ENCODE measurements at regions not wholly inside any gene's neighbourhood (a gene's known extent, or its start where the extent isn't known, plus 50 kb on each side); places are given as distances from the start of the nearest gene placed in this dataset.
"Not testable (repeated sequence)": the region's sequence is repeated elsewhere in the genome, so short reads cannot be mapped to it uniquely, and the experiment has no call there.

DNA sequence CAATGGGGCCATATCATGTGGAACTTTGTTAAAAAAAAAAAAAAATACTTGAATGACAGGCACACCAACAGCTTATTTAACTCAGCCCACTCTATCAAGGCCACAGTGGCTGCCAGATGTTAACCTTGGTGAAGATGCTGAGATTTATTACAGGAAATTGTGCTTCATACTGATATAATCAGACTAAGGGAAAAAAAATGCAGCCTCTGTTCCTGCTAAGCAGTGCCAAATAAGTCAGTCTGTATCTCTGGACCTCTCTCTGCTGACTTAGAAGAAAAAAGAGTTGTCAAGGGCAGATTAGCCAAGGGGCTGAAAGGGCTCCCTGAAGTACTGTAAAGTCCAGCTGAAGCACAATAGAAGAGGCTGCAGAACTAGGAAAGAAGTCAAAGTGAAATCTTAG is 677.7 kb upstream of the HTR2C start:
- no peak for DNase-seq

- no peak for DNase-seq
Observed at GRCh38 chrX:113892891-113893290, 691.0 kb upstream of the HTR2C start.

DNA sequence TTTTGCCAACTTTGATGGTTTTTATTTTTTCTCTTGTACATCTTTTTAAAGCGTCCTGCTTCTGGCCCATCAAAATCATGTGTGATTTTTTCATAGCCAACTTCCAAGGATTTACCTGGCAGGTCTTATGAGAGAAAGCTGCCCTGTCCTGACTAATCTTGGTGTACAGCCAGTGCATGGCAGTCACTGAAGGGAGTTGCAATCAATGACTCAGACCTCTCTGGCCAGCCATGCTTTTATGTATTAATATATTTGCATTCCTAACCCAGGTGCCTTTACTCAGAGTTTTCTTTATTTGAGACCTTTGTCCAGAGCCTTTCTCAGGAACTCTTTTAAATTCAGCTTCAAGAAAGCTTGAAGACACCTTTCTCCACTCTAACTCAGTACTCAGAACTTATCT is 691.5 kb upstream of the HTR2C start:
- no peak for DNase-seq

GRCh38 chrX:113873056-113873455 is 710.8 kb upstream of the HTR2C start:
- no peak for DNase-seq

DNA sequence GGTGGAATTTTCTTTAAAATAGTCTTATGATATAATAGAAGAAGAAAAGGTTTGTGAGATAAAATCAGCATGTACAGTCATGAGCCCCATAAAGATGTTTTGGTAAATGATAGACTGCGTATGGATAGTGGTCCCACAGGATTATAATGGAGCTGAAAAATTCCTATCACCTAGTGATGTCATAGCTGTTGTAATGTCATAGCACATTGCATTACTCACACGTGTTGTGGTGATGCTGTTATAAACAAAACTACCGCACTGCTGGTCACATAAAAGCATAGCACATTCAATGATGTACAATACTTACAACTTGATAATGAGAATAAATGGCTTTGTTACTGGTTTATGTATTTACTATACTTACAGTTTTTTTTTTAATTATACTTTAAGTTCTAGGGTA is 715.2 kb upstream of the HTR2C start:
- DNase-seq: no peak

- no peak for DNase-seq
Observed at GRCh38 chrX:113868177-113868576, 715.7 kb upstream of the HTR2C start.

- no peak for DNase-seq
Observed at GRCh38 chrX:113849408-113849807, 734.5 kb upstream of the HTR2C start.

- no peak for DNase-seq
Observed at GRCh38 chrX:113833096-113834055, 750.5 kb upstream of the HTR2C start.

DNA sequence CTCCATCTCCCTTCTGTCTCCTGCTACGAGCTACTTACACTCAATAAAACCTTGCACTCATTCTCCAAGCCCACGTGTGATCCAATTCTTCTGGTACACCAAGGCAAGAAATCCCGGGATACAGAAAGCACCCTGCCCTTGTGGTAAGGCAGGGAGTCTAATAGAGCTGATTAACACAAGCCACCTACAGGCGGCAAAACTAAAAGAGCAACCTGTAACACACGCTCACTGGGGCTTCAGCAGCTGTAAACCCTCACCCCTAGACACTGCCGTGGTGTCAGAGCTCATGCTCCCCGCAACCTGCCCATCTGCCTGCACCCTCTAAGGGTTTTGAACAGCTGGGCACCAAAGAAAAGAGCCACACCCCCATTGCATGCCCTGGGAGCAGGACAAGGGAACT is 755.4 kb upstream of the HTR2C start:
- no peak for DNase-seq

DNA sequence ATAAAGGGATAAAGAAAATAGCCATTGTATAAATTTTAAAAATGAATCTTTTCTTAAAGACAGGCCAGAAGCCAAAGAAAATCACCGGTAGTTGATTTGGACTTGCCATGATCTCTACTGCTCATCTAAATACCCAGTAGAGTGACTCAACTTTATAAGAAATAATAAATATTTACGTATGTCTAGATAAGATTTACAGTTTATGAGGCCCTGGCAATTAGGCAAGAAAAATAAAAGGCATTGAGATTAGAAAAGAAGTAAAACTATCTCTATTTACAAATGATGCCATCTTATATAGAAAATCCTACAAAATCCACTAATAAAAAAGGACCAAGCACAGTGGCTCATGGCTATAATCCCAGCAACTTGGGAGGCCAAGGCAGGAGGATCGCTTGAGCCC is 765.5 kb upstream of the HTR2C start:
- DNase-seq: no peak

GRCh38 chrX:113804819-113805218 is 779.1 kb upstream of the HTR2C start:
- DNase-seq: no peak

- no peak for DNase-seq
Observed at GRCh38 chrX:113804291-113804690, 779.6 kb upstream of the HTR2C start.

DNA sequence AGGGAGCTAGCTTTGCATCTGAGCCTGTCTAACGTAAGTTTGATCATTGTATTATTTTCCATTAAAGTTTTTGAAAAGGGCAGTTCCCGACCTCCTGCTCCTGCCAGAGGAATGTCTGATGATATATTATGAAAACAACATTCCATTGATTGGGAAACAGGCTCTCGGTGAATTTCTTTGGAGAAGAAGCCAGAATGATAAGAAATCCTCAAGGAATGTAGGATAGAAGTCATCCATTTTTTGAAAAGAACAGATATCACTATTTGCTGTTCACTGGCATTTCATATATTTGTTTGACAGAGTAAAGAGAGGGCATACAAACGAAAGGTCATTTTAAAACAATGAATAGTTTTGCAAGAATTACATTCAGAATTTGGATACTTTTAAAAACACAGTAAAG is 781.0 kb upstream of the HTR2C start:
- DNase-seq: no peak

GRCh38 chrX:113800955-113801354 is 782.9 kb upstream of the HTR2C start:
- DNase-seq: no peak

DNA sequence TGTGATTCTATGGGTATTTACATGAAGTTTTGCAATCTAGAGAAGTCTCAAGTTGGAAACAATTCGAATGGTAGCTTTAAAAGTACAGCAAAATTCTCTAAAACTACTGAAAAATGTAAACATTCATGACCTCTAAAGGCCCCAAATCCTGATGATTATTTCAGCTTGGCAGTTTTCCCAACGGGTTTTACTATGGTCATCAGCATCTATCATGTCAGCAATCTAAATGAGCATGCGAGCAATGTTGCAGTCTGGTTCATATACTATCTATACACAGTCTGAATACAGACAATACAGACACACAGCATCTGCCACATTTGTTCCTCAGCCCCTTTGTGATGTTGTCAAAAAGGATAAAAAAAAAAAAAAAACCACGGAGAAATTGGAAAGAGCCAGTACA is 790.3 kb upstream of the HTR2C start:
- DNase-seq: no peak

GRCh38 chrX:113790987-113791386 is 792.9 kb upstream of the HTR2C start:
- no peak for DNase-seq

- not testable (repeated sequence) for DNase-seq
Observed at GRCh38 chrX:113784754-113785153, 799.1 kb upstream of the HTR2C start.

GRCh38 chrX:113770806-113771205 is 813.1 kb upstream of the HTR2C start:
- no peak for DNase-seq

DNA sequence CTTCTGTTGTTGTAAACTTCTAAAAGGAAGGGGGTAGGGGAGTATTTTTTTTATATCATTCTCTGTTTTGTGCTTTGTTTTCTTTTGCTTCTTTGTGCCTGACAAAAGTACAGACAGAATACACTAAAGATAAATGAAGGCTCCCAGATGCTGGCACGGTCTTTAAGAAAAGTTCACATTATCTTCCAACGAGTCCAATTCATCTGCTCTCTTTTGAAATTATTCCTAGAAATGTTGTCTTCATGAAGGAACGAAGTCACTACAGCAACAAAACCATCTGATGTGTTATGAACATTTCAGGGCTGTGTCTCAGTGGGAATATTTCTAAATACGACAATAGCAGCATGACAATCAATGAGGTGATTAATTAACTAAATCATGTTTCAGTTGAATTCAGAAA is 813.8 kb upstream of the HTR2C start:
- no peak for DNase-seq

GRCh38 chrX:113759422-113759821 is 824.5 kb upstream of the HTR2C start:
- no peak for DNase-seq

DNA sequence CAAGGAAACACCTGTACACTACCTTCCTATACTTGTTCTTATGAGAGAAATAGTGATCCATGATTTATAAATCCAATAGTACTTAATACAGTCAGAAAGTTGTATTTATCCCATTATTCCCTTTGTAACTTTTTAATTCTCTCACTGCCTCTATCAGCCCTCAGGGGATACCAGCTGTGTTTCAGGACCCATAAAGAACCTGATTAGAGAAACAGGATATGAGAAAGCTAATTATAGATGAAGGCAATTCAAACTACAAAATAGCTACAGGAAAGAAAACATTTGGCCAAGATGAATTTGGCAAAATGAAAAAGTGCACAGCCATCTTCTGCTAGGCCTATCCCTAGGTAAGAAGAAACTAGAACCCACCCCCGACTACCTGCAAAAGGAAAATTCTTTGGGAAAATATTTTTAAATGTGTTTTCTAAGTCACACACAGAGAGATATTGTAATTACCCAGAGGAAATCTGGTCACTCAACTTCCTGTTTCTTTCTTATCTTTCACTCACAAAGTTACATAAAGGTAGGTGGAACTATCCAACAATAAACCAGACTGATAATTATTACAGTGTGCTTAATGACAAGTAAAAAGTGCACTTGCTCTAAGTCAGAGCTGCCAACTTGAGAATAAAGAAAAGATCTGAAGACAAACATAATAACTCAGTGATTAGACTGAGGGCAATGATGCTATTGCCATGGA is 836.5 kb upstream of the HTR2C start:
- no peak for DNase-seq

DNA sequence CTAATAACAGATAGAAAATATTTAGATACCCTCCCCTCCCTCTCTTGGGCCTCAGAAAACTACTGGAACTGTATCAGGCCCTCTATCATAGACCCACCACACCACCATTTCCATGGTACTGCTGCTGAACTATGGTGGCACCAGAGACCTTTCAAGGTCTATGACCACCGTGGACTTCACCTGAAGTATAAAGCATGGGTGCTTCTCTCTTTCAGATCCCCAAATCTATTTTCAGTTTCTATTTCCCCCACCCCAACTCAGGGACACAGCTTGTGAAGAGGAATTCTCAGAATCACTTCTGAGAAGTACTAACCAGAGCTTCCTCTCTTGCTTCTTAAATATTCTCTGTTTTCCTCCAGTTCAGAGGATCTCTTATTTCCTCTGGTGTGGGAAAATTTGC is 840.8 kb upstream of the HTR2C start:
- no peak for DNase-seq

GRCh38 chrX:113741744-113742143 is 842.1 kb upstream of the HTR2C start:
- DNase-seq: no peak

DNA sequence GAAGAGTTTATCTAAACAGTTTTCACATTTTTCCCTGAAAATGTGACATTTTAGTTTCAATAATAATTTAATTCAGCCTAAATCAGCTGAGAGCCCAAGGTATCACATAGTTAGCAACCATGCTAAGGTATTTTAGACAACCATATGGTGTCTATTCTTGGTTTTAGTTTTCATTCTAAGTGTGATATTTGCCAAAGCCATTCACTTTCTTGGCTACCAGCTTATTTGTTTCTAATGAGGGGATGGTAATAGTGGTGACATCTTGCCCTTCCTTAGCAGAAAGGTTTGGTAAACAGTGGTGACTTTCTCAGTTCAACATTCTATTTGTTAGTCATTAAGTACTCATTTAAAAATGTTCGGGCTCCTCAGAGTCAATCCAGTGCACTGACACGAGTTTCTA is 854.9 kb upstream of the HTR2C start:
- no peak for DNase-seq
